Aorta (tissue), 5 donors: ENCODE measurements at regions not wholly inside any gene's neighbourhood (a gene's known extent, or its start where the extent isn't known, plus 50 kb on each side); places are given as distances from the start of the nearest gene placed in this dataset.

Experiments
- ATAC-seq: fragments of 200-7000 bp; cut with Tn5 transposase; one replicate; pipeline ENCODE4 v1.9.1; 2022; ENCODE audit warnings: moderate library complexity; ENCODE audit not compliant: low FRiP score
- DNase-seq, 2 donors: peaks; one replicate each; pipeline ENCODE4 v3.0.0-alpha.2; 2020
- H3K27ac ChIP-seq, 2 donors: one replicate each; pipeline ENCODE4 v1.5.1; 2013; ENCODE audit warnings: low read length in 2 of 2, mild to moderate bottlenecking in 2 of 2, moderate library complexity in 2 of 2, control low read depth in 1 of 2, inconsistent platforms in 1 of 2, low read depth in 1 of 2
- H3K27me3 ChIP-seq, 2 donors: one replicate each; pipeline ENCODE4 v1.6.1; 2013; ENCODE audit warnings: control low read depth in 1 of 2, low read length in 1 of 2, mild to moderate bottlenecking in 1 of 2, moderate library complexity in 1 of 2; ENCODE audit not compliant: insufficient read depth in 2 of 2, control insufficient read depth in 1 of 2
- H3K36me3 ChIP-seq, 2 donors: one replicate each; pipeline ENCODE4 v1.6.1; 2013; ENCODE audit warnings: control low read depth in 1 of 2, low read length in 1 of 2, mild to moderate bottlenecking in 1 of 2; ENCODE audit not compliant: insufficient read depth in 2 of 2, control insufficient read depth in 1 of 2
- H3K4me1 ChIP-seq, 2 donors: one replicate each; pipeline ENCODE4 v1.6.1; 2013; ENCODE audit warnings: low read length in 2 of 2, control low read depth in 1 of 2, mild to moderate bottlenecking in 1 of 2, moderate library complexity in 1 of 2; ENCODE audit not compliant: insufficient read depth in 2 of 2, control insufficient read depth in 1 of 2
- H3K4me3 ChIP-seq, 2 donors: one replicate each; pipeline ENCODE4 v1.5.1; 2013; ENCODE audit warnings: low read length in 2 of 2, control low read depth in 1 of 2, mild to moderate bottlenecking in 1 of 2
- H3K9me3 ChIP-seq: one replicate; pipeline ENCODE4 v1.6.1; 2013; ENCODE audit warnings: mild to moderate bottlenecking, low read length; ENCODE audit not compliant: control insufficient read depth
- WGBS, 2 donors: extraction: QIAGEN DNeasy Blood & Tissue Kit; methylation state at CpG; one replicate each; pipeline ENCODE4 v1.1.7; 2013; 5-methylcytosine and 5-hydroxymethylcytosine counted together
- intact Hi-C, 2 donors: fragments of 100-400 bp; cut with DNase I; formaldehyde crosslinking; loops; one replicate each; pipeline versions ENCODE4 v1.14.2 to v1.15.0; 2022
- donor health status: healthy with polysubstance abuse.
- donor health status: Bipolar disorder and iron deficiency.
- donor health status: DM: no; HTN: no; CAD: no.
- donor health status: DM: no; HTN: no; CAD: no.
- donor health status: DM: yes; HTN: yes; CAD: no.

GRCh38 chr4:3343358-3343757 is 50.5 kb downstream of the RGS12 start:
- intact Hi-C loops: no loop called here
- ATAC-seq (no peak), DNase-seq (no peak)
- no peaks in the 10 kb centered on the region for H3K27me3 ChIP-seq
- no peaks in the 10 kb centered on the region for H3K4me1 ChIP-seq
- 92% methylated on average over 16 of the region's 16 CpGs for WGBS, 2 donors
- H3K27ac ChIP-seq: no peak overlapping the region
- H3K9me3 ChIP-seq: no peaks in the 10 kb centered on the region
- H3K36me3 ChIP-seq: no peaks in the 10 kb centered on the region
- H3K4me3 ChIP-seq: no peak overlapping the region

- Histone ChIP-seq H3K4me1 (no peaks in the 10 kb centered on the region), H3K27me3 (no peaks in the 10 kb centered on the region), H3K9me3 (no peaks in the 10 kb centered on the region), H3K27ac (no peak overlapping the region), H3K36me3 (no peaks in the 10 kb centered on the region), H3K4me3 (no peak overlapping the region)
- intact Hi-C loops: no loop called here
- 89 to 93% methylated on average over 9 of the region's 9 CpGs for WGBS, 2 donors
- ATAC-seq (no peak), DNase-seq (no peak)
Measured at GRCh38 chr4:3344104-3344503, 51.3 kb downstream of the RGS12 start.

DNA sequence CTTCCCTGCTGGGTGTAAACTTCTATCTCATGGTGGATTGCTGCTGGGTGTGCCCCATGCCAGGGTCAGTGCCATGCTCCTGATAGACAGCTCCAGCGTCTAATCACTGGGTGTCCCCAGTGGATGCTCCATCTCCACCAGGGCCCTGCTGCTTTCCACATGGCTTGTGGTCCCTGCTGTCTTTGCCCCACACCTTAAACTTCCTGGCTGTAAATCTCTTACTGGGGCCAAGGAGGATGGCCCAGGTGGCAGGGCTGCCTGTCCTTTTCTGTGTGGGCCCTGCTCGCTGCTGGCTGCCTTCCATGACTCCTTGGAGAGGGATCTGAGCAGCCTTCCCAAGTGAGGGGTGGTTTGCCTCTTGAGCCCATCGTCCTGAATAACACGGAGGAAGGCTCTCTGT is 51.8 kb downstream of the RGS12 start:
- DNase-seq (no peak), ATAC-seq (no peak)
- no peaks in the 10 kb centered on the region for H3K9me3 ChIP-seq
- no peaks in the 10 kb centered on the region for H3K4me1 ChIP-seq
- 77% methylated on average over 4 of the region's 4 CpGs for WGBS, 2 donors
- H3K27ac ChIP-seq: no peak overlapping the region
- H3K36me3 ChIP-seq: no peaks in the 10 kb centered on the region
- intact Hi-C loops: no loop called here
- H3K4me3 ChIP-seq: no peak overlapping the region
- H3K27me3 ChIP-seq: no peaks in the 10 kb centered on the region

- Histone ChIP-seq H3K4me1 (no peaks in the 10 kb centered on the region), H3K9me3 (no peaks in the 10 kb centered on the region), H3K36me3 (no peaks in the 10 kb centered on the region), H3K4me3 (no peak overlapping the region), H3K27ac (no peak overlapping the region), H3K27me3 (no peaks in the 10 kb centered on the region)
- WGBS, 2 donors: 86 to 88% methylated on average over 5 of the region's 5 CpGs
- ATAC-seq (no peak), DNase-seq (no peak)
- intact Hi-C loops: no loop called here
Measured at GRCh38 chr4:3345384-3345783, 52.6 kb downstream of the RGS12 start.

- no peaks in the 10 kb centered on the region for H3K9me3 ChIP-seq
- WGBS, 2 donors: 42 to 45% methylated on average over 4 of the region's 4 CpGs
- no peaks in the 10 kb centered on the region for H3K4me1 ChIP-seq
- H3K36me3 ChIP-seq: no peaks in the 10 kb centered on the region
- no peaks in the 10 kb centered on the region for H3K27me3 ChIP-seq
- DNase-seq: no peak
- H3K4me3 ChIP-seq: no peak overlapping the region
- intact Hi-C loops: loop anchor here (1.0 to 2.0 kb wide), 2 partner anchors 97 kb away; no protein-coding TSS in a partner anchor
- ATAC-seq: peak; percentile 91
- no peak overlapping the region for H3K27ac ChIP-seq
Measured at GRCh38 chr4:3346146-3346545, 53.3 kb downstream of the RGS12 start.

DNA sequence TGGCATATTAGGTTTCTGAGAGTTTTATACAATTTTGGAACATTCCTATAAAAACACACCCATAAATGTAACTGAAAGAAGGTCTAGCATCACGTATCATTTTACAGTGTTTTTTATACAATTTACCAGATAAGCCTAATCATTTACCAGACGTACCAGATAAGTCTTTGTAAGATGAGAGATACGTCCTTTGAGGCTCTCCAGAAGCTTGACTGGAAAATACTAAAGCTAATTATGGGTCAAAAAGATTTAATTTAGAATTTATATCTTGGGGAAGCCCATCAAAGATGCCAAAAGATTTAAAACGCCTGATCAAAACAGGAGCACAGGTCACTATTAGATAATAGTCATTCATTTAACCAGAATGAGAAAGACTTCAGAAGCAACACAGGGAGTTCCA is 55.0 kb downstream of the RGS12 start:
- no peaks in the 10 kb centered on the region for H3K9me3 ChIP-seq
- H3K36me3 ChIP-seq: no peaks in the 10 kb centered on the region
- no peak for DNase-seq
- WGBS, 2 donors: 88% methylated on average over 4 of the region's 4 CpGs
- H3K4me3 ChIP-seq: no peak overlapping the region
- H3K27ac ChIP-seq: no peak overlapping the region
- H3K4me1 ChIP-seq: peaks cover 0 to 2% of the 10 kb centered on the region in 2 donors
- intact Hi-C loops: loop anchor here in 1 of 2 donors (2.0 kb wide), 1 partner anchor 95 kb away; no protein-coding TSS in a partner anchor
- no peak for ATAC-seq
- H3K27me3 ChIP-seq: no peaks in the 10 kb centered on the region

DNA sequence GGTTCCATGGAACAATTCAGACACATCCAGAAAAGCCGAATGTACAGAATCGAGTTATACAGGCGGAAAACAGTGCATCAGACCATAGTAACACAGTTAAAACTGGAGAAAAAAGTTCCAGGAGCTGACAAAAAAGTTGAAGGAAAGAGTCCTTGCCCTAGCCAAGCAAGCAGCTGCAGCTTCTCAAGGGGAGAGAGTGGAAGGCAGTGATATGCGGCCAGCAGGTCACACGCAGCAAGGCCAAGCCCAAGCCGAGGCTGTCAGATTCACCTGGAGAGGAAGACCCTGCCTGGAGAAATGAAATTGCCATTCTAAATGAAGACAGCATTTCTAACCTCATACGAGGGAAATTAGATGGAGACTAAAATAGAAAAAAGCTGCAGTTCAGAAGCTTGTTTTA is 55.8 kb downstream of the RGS12 start:
- H3K27me3 ChIP-seq: no peaks in the 10 kb centered on the region
- H3K4me3 ChIP-seq: no peak overlapping the region
- 87 to 92% methylated on average over 7 of the region's 7 CpGs for WGBS, 2 donors
- ATAC-seq (no peak), DNase-seq (no peak)
- intact Hi-C loops: no loop called here
- H3K4me1 ChIP-seq: peaks cover 0 to 2% of the 10 kb centered on the region in 2 donors
- H3K9me3 ChIP-seq: no peaks in the 10 kb centered on the region
- H3K27ac ChIP-seq: no peak overlapping the region
- no peaks in the 10 kb centered on the region for H3K36me3 ChIP-seq

- Histone ChIP-seq H3K9me3 (no peaks in the 10 kb centered on the region), H3K4me3 (no peak overlapping the region), H3K36me3 (no peaks in the 10 kb centered on the region), H3K27me3 (no peaks in the 10 kb centered on the region), H3K27ac (no peak overlapping the region), H3K4me1 (peaks cover 0 to 2% of the 10 kb centered on the region in 2 donors)
- DNase-seq (no peak), ATAC-seq (no peak)
- WGBS, 2 donors: 96 to 97% methylated on average over 4 of the region's 4 CpGs
- intact Hi-C loops: no loop called here
Measured at GRCh38 chr4:3349116-3349515, 56.3 kb downstream of the RGS12 start.

DNA sequence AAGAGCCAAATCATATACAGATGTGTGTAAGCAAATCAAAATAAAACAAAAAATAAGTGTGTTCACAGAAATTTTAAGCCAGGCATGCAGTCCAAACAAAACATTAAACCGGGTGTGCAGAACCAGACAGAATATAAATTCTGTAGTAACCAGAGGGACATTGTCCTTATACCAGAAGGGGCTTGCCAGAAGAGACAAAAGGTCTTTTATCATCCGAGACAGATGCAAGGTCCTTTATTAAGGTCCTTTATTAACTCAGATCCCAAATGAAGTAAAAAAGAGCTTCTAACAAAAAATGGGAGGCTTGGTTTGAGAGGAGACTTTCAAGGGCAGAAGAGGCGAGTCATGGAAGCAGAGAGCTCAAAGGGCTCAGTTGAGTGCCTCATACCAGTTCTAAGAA is 59.2 kb downstream of the RGS12 start:
- no peaks in the 10 kb centered on the region for H3K9me3 ChIP-seq
- H3K4me1 ChIP-seq: peaks cover 0 to 2% of the 10 kb centered on the region in 2 donors
- H3K27ac ChIP-seq: no peak overlapping the region
- H3K36me3 ChIP-seq: no peaks in the 10 kb centered on the region
- no peak overlapping the region for H3K4me3 ChIP-seq
- 61 to 65% methylated on average over 3 of the region's 3 CpGs for WGBS, 2 donors
- DNase-seq (no peak), ATAC-seq (no peak)
- intact Hi-C loops: no loop called here
- H3K27me3 ChIP-seq: no peaks in the 10 kb centered on the region
